ELF-1 (cell line): ENCODE measurements at regions not wholly inside any gene's neighbourhood (a gene's known extent, or its start where the extent isn't known, plus 50 kb on each side); places are given as distances from the start of the nearest gene placed in this dataset.
"Not testable (repeated sequence)": the region's sequence is repeated elsewhere in the genome, so short reads cannot be mapped to it uniquely, and the experiment has no call there.

Experiments
- DNase-seq: peaks from one replicate; pipeline ENCODE4 v3.0.0-alpha.2; 2016; ENCODE audit warnings: low read depth, low spot score

DNA sequence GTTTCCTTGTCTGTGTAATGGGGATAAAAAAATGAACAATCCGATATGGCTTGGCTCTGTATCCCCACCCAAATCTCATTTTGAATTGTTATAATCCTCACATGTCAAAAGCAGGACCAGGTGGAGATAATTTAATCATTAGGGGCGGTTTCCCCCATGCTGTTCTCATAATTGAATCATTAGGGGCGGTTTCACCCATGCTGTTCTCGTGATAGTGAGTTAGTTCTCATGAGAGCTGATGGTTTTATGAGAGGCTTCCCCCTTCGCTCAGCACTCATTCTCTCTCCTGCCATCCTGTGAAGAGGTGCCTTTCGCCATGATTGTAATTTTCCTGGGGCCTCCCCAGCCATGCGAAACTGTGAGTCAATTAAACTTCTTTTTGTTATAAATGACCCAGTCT lies 633.5 kb downstream of the RAPGEF2 start:
- no peak for DNase-seq

DNA sequence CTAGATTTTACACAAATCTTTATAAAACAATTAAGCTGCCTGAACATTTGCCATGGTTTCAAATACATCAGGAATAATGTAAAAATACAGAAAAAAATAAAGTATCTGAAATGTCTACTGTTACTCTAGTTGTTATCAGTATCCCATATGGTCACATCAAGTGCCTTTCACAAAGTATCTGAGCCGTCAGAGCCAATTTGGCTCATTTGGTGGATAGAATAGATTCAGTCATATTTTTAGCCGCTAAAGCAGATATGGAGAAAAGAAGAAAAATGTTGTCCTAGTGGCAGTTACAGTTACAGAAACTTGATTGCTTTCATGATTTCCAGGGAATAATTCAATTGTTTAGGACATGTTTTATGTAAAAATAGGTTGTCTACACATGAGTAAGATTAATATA lies 641.1 kb downstream of the RAPGEF2 start:
- DNase-seq, result no peak

DNA sequence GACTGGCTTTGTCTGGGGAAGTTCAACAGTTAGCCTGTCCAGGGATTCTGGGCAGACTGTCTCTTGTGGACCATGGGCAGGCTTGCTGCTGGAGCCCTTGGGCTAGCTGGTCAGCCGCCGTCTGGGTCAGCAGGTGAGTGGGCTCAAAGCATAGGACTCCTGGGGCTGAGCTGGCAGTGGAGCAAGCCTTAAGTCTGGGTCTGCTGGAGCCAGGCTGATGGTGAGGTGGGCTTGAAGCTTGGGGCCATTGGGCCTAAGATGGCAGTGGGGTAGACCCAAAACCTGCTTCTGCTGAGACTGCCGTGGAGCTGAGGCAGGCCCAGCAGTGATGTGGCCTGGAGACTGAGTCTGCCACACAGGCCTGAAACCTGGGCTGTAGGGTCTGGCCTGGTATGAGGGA lies 645.1 kb downstream of the RAPGEF2 start:
- DNase-seq, result no peak

DNA sequence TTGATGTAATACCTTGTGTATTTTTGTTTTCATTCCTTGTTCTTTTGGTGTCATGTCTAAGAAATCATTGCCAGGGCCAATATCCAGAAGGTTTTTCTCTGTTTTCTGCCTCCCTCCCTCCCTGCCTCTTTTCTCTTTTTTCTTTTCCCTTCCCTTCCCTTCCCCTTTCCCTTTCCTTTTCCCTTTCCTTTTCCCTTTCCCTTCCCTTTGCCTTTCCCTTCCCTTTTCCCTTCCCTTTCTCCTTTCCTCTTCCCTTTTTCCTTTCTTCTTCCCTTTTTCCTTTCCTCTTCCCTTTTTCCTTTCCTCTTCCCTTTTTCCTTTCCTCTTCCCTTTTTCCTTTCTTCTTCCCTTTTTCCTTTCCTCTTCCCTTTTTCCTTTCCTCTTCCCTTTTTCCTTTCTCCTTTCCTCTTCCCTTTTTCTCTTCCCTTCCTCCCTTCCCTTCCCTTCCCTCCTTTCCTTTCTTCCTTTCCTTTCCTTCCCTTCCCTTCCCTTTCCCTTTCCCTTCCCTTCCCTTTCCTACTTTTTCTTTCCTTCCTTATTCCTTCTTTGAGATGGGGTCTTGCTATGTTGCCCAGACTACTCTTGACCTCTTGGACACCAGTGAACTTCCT lies 646.1 kb downstream of the RAPGEF2 start:
- DNase-seq, result no peak

DNA sequence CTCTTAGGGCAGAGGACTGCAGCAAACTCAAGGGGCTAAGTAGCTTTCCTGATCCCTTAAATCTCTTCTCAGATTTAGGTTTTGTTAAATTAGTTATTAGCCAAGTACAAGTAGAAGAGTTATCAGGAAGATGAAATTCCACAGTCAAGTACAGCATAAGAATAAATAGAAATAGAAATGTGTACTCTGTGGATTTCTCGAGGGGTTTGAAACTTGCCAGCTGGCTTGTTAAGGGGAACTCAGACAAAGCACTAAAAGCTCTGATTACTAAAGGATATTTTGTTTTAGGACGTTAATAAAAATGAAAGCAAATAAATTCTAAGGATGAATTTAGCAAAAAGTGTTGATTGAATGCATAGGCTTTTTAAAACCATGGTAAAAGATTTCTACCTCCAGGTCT lies 654.6 kb downstream of the RAPGEF2 start:
- no peak for DNase-seq

DNA sequence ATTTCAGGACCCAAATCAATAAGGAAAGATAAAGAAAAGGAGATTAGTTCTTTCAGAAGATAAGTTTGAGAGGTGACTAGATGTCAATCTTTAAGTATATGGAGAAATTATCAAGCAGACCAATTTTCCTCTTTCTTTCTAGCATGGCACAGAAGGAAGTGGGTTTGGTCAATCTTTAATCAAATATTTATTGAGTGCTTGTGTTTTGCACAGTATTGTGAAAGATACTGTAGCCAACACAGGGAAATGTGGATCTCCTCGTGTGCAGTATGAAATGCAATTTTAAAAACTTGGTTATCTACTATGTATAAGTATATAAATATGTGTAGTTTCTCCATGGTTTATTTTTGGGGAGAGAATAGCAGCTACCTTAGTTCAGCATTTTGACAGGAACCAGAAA lies 655.2 kb downstream of the RAPGEF2 start:
- no peak for DNase-seq

DNA sequence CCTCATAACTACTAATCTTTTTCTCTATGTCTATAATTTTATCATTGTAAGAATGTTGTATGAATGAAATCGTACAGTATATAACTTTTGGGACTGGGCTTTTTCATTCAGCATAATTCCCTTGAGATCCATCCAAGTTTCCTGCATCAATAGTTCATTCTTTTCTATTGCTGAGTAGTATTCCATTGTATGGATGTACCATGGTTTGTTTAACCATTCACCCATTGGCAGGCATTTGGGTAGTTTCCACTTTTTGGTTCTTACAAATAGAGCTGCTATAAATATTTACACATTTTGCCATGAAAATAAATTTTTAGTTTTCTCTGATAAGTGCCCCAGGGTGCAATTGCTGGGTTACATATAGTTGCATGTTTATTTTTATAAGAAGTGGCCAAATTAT lies 659.8 kb downstream of the RAPGEF2 start:
- no peak for DNase-seq

DNA sequence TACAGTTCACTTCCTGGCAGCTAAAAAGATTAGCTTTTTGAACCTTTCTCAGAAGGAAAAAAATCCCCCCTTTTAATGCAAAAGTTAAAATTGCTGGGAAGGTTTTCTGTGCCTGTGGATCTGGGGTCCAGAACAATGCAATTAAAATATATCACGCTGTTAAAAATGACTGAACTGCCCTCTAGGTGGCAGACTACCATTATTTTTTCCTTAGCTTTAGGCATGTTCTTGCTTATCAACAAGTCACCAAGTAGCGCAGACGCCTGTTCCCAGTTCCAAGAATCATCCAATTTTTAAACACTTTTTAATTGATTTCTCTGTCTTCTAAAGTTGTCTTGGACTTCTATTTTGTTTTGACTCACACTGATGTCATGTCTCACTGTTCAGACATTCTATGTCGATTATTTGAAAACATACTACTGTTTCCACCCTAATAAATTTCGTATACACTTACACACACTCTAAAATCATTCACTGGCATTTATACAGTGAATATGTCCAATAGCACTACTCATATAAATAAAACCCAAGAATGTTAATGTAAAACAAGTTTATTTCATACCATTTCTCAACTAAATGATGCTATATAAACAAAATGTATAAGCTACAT lies 661.6 kb downstream of the RAPGEF2 start:
- DNase-seq, result peak; percentile 49

DNA sequence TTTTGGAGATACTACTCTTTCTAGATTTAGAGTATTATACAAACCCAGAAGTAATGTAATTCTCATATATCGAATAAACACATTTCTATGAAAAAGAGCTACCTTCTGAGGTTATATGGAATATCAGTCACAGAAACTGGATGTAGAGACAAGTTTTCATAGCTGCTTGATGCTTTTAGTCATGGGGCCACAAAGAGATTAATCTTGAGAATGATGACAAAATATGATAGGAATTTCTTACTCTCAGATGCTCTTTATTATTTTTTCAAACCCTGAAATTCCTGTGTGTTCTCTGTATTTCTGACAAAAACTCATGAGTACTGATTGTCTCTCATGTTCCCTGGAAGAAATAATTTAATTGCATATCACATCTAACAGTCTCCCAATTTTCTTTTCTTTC lies 662.5 kb downstream of the RAPGEF2 start:
- DNase-seq, result no peak

DNA sequence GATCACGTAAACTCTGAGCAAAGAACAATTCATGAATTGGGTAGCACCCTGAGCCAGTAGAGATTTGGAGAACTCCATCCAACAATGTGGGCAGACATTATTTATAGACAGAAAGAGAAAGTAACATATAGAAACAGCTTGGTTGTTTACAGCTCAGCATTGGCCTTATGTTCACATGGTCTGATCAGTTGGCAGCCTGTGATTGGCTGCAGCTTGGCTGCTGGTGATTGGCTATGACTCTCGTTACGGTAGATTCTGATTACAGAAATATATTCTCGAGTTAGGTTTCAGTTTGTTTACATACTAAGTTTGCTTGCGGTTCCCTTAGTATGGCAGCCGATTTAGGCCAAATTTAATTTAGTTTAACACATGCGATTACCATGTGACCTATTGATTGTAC lies 663.4 kb downstream of the RAPGEF2 start:
- DNase-seq, result no peak

DNA sequence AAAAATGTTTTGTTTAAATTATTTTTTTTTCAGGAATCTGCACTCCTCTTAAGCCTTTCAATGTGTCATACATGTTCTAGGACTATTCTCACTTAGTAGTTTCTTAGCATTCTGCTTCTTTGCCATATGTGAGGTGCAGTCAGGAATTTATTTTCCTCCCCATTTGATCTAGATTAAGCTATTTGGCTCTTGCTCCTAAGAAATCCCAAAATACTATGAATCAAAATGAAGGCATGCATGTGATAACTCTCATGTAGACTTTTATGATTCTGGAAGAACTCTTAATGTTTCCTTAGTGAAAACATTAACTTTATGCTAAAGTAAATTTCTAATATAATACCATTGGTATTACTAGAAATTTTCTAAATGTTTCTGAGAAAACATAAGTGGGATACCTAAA lies 664.5 kb downstream of the RAPGEF2 start:
- DNase-seq, result no peak

DNA sequence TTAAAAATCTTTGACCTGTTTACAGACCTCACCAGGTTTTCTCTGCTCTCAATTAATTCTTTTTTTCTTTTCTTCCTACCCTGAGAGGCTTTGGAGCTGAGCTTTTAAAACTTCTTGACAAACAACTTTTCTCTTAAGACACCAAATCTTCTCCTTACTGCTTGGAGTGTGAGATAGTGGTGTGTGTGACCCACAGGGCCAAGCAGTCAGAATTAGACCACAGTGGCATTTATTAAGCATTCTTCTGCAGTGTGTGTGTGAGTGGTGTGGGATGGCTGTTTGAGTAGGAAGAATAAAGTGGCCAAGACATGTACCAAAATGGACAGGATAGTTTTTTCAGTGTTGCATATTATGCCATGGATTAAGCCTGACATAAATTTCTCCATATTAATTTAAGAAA lies 665.1 kb downstream of the RAPGEF2 start:
- no peak for DNase-seq

DNA sequence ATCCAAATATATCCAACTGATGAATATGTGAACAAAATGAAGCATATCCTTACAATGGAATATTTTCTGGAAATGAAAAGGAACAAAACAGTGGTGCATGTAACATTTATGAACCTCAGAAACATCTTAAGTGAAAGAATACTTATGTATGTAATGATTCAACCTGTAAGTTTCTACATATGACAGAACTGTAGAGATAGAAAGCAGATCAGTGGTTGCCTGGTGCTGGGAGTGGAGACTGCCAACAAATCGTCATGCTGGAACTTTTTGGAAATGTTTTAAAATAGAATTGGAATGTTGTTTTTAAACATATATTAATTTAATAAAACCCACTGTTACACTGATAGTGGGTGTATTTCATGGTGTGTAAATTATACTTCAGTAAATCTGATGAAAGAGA lies 667.5 kb downstream of the RAPGEF2 start:
- DNase-seq, result no peak

DNA sequence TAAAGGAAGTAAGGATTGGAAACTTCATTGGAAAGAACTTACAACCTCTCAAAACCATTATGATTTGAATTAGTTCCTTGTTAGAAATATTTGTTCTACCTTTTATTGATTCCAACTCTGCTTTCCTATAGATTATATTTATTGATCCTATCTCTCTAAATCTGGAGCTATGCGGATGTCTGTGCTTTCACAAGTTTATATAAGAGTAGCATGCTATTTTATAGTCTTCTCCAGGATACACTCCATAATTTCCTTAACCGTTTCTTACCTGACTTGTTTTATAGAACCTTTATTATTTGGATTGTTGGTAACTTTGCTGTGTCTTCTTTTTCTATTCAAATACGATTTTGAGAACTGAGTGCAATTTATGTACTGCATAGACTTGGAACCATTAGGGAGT lies 668.1 kb downstream of the RAPGEF2 start:
- no peak for DNase-seq

DNA sequence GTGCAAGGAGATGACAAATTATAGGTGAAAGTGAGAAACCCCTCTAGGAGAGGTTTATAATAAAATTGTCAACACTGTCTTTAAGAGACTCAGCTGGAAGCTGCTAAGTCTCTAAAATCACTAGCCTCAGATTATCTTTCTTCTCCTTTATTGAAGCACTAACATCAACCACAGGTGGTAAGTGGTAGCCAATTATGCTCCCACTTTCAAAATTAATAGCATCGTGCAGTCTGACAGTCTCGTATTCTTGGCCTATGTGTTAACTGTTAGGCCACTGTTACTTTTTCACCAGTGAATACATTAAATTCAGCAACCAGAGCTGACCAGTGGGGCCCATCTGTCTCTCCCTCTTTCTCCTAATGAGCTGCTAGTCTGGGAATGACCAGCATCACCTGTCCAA lies 674.1 kb downstream of the RAPGEF2 start:
- no peak for DNase-seq

DNA sequence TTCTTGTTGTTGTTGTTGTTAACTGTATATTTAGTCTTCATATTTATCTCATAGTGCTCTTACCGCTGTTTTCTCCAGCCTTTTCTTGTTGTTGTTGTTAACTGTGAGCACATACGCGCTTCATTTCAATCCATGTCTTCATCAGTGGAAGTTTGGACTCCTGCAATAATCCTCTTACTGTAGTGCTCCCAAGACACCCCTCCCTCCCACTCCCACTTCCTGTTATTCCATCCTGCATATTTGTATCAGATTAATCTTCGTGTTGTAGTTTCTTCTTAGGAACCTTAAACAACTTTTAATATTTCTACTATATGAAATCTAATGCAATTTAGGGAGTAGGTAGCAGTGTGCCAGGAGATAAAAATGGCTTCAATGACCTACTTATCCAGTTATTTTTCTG lies 674.8 kb downstream of the RAPGEF2 start:
- DNase-seq, result no peak

DNA sequence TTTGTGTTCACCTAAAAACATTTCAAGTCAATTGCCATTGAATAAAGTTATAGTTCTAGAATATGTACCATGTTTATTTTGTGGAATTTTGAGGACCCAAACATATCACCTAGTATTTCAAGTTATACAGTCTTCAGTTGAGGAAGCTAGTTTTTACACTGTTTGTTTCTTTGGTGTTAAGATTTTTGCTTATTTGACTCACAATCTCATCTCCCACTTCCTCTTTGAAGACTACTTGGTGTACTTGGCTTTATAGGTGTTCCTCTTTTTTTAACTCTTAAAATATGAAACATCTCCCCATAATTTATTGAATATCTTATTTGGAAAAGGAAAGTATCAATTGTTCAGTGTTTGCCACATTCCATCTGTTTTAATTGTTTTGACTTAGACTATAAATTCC lies 675.4 kb downstream of the RAPGEF2 start:
- DNase-seq, result no peak

DNA sequence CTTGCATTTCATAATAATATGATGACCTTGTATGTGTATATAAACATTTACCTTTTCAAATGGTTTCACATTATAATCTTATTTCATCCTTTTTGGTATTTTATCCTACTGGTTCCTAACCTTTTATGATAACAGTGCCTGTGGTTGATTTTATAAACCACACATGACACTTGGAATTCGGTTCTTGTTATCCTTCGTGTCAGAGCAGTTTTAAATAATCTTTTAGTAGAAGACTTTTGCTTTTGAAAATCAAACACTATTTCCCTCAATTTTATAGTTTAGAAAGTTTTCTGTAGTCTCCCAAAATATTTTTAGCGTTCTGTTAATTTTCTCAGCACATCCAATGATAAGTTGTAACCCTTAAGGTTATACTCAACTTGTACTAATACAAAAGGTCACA lies 676.8 kb downstream of the RAPGEF2 start:
- no peak for DNase-seq

DNA sequence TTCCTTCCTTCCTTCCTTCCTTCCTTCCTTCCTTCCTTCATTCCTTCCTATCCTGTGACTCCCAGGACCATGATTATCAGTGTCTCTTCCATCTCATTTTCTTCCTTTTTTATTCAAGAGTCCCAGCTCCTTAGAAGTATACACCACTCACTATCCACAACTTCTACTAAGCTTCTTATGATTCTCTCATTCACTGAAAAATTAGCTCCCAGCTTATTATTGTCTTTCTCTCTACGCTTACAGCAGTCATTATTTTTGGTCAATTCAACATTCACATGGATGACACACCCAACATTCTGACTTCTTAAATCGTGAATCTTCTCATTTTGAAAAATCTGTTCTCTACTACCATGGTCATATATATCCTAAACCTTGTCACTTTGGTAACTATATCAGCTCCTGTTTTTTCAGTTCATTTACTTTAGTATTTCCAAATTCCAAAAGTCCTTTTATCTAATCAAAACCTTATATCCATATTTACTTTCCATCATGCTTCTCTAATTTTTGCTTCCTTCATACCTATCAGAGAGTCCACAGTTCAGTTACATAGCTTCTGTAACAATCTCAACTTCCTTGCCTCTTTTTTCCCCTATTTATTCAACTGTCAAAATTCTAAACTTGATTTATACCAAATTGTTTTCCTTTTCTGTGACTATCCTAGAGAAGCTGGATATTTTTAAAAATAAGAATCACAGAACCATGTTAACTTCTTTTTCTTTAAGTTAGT lies 677.5 kb downstream of the RAPGEF2 start:
- no peak for DNase-seq

DNA sequence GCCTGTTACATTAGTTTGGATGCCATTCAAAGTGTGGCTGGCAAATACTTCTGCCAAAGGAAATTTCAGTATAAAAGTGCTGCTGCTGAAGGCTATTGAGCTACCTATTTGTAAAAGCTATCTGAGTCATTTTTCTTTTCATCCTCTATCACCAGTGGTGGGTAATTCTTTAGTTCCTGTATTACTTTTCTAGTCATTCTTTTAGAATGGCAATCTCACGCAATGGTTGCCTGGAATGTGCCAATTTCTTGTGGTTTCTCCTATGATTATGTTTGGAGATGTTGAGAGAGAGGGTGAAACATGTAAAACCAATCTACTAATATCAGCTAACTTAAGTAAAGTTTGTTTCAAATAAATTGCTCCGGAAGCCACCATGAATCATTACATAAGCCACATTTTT lies 685.0 kb downstream of the RAPGEF2 start:
- DNase-seq, result no peak

DNA sequence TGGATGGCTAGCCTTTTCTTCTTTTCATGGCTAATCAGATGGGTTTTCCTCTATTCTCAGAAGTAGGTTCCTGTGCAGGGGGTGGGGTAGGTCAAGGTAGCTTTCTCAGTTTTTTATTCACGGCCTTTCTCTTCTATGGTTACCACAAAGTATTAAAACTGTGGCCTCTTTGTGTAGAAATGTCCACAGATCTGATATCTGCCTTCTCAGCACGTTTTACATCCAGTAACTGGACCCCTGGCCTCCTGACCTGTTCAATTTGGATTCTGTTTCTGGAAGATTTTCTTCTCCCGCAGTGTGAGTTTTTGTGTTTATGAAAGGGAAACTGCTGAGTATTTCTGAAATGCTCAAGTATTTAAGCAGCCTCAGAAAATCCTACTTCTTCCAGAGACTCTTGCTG lies 688.5 kb downstream of the RAPGEF2 start:
- no peak for DNase-seq

DNA sequence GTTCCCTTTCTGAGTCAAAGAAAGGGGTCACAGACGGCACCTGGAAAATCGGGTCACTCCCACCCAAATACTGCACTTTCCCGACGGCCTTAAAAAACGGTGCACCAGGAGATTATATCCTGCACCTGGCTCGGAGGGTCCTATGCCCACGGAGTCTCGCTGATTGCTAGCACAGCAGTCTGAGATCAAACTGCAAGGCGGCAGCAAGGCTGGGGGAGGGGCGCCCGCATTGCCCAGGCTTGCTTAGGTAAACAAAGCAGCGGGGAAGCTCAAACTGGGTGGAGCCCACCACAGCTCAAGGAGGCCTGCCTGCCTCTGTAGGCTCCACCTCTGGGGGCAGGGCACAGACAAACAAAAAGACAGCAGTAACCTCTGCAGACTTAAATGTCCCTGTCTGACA lies 701.7 kb downstream of the RAPGEF2 start:
- DNase-seq, result not testable (repeated sequence)

DNA sequence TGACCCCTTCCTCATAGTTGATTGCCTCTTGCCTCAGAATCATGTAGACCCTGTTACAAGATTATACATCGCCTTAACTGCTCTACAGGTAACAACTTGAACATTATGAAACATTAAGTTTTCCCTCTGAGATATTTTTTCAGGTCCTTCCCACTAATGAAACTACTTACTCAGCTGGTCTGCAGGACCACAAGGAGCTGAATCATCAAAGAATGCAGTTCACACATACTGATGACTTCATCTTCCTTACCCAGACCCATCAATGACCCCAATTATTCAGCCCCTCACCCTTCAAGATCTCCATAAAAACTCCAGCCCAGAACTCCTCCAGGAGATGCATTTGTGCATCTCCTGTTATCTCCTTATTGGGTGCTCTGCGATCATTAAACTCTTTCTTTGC lies 720.9 kb downstream of the RAPGEF2 start:
- DNase-seq, result no peak
